ENCODE measurements at regions not wholly inside any gene's neighbourhood (a gene's known extent, or its start where the extent isn't known, plus 50 kb on each side); places are given as distances from the start of the nearest gene placed in this dataset.

DNA sequence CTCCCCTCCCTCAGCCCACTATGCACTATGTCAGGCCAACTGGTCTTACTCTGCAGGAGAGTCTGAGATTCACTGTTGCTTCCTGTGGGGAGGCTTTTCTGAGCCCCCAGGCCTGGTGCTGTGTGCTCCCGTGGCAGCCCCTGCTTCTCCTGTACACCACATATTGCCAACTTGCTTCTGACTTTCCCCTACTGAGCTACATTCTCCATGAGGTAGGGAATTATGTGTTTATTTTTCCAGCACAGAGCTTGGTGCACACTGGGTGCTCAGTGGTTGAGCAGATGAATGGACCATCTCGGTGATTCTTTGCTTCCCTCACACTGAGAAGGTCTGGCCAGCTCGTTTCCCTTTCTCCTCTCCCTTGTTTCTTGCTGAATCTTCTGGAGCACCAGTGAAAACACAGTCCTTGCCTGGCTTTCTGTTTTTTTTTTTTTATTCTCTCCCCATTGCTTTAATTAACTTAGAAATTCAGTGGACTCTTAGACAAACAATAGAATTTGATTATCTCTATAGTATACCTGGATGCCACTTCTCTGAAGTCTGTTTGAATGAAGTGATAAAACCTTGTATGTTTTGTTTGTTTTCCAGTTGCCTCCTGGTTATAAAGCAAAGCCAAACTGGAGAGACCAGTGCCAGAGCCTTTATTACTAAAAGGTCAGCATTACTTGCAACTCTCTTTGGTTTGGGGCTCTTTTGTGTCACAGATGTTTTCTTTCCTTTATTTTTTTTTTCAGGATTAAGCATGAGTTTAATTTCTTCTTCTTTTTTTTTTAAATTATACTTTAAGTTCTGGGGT is 50.3 kb upstream of the CNIH3 start:
- H3K27ac Mint-ChIP-seq = no peak overlapping the region
- H3K4me3 Mint-ChIP-seq = no peak overlapping the region
- Histone ChIP-seq H3K9me3 (ENCODE audit: control insufficient read depth, low read length) (peaks cover 7% of the 10 kb centered on the region), H3K27ac (ENCODE audit: low read depth, low read length) (no peak overlapping the region), H3K27me3 (ENCODE audit: control insufficient read depth, insufficient read depth, low read length, poor library complexity, severe bottlenecking) (no peaks in the 10 kb centered on the region), H3K4me3 (ENCODE audit: low read length) (no peak overlapping the region), H3K9ac (ENCODE audit: extremely low read depth, low read length, poor library complexity, severe bottlenecking) (no peak overlapping the region), H3K4me1 (ENCODE audit: control insufficient read depth, insufficient read depth, low read length) (no peaks in the 10 kb centered on the region), H3K36me3 (ENCODE audit: control insufficient read depth, insufficient read depth, low read length) (no peaks in the 10 kb centered on the region)
- peaks cover 3% of the 10 kb centered on the region for H3K27me3 Mint-ChIP-seq (ENCODE audit: insufficient read depth)
- H3K4me1 Mint-ChIP-seq = no peaks in the 10 kb centered on the region
- H3K36me3 Mint-ChIP-seq (ENCODE audit: low read depth) = no peaks in the 10 kb centered on the region
- 91 to 100% methylated on average over 1 to 3 of the region's 3 CpGs for WGBS, 2 experiments (ENCODE audit: insufficient coverage in 1 of 2, insufficient read length in 1 of 2)
- TF ChIP-seq, protein P1, sequence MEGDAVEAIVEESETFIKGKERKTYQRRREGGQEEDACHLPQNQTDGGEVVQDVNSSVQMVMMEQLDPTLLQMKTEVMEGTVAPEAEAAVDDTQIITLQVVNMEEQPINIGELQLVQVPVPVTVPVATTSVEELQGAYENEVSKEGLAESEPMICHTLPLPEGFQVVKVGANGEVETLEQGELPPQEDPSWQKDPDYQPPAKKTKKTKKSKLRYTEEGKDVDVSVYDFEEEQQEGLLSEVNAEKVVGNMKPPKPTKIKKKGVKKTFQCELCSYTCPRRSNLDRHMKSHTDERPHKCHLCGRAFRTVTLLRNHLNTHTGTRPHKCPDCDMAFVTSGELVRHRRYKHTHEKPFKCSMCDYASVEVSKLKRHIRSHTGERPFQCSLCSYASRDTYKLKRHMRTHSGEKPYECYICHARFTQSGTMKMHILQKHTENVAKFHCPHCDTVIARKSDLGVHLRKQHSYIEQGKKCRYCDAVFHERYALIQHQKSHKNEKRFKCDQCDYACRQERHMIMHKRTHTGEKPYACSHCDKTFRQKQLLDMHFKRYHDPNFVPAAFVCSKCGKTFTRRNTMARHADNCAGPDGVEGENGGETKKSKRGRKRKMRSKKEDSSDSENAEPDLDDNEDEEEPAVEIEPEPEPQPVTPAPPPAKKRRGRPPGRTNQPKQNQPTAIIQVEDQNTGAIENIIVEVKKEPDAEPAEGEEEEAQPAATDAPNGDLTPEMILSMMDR (conservative IDR thresholded peaks at IDR 0.05) = no peak
- no peak for DNase-seq
- H3K9me3 Mint-ChIP-seq = peaks cover 8% of the 10 kb centered on the region
